ENCODE measurements at regions not wholly inside any gene's neighbourhood (a gene's known extent, or its start where the extent isn't known, plus 50 kb on each side); places are given as distances from the start of the nearest gene placed in this dataset.
"Not testable (repeated sequence)": the region's sequence is repeated elsewhere in the genome, so short reads cannot be mapped to it uniquely, and the experiment has no call there.

GRCh38 chr3:170814822-170815221 is 55.2 kb downstream of the RPL22L1 start:
- no peak for DNase-seq (ENCODE audit: low read depth in 1 of 2, low spot score in 1 of 2)

DNA sequence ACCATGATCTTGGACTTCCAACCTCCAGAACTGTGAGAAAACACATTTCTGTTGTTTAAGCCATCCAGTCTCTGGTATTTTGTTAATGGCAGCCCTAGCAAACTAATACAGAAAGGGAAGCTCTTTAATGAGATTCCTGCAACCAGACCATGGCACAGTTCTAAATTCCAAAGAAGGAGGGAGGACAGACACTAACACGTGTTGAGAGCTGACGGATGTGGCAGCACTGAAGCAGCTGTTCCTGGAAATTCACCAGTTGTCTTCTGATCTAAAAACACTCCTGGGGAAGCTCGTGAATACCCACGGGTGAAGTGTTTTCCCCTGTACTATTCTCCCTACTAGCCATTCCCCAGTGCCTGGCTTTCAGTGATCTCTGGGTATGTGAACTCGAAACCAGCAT is 56.7 kb downstream of the RPL22L1 start:
- no peak for DNase-seq (ENCODE audit: low read depth in 1 of 2, low spot score in 1 of 2)

DNA sequence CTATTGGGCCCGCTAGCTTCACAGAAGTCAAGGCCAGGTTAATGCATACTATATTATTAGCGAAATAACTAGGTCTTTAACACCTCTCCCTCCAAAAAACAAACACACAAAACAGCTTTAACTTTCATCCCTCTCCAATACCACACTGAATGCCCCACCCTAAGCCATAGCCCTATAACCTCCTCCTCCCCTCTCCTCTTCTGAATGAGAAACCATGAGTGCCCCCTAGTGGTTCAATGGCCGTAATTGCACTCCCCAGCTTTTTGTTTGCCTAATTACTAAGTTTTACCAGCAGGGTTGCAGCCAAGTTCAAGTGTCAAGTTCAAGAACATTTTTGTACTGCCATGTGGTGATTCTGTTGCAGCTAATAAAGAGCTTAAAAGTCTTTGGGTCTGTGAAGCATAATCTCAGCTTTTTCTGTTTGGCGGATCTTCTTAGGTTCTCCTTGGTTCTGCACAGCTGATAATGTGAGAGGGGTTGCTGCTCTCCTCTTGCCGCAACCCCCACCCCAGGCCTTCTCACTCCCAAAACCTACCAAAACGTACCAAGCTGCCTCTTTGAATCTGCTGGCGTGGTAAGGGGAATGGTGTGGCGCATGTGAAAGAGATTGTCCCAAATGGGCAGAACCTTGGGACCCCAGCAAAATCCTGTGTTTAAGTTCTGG is 57.9 kb downstream of the RPL22L1 start:
- peak; percentile 35 to 63 for DNase-seq (ENCODE audit: low read depth in 1 of 2, low spot score in 1 of 2)

GRCh38 chr3:170811515-170811914 is 58.5 kb downstream of the RPL22L1 start:
- DNase-seq (ENCODE audit: low read depth in 1 of 2, low spot score in 1 of 2): no peak

DNA sequence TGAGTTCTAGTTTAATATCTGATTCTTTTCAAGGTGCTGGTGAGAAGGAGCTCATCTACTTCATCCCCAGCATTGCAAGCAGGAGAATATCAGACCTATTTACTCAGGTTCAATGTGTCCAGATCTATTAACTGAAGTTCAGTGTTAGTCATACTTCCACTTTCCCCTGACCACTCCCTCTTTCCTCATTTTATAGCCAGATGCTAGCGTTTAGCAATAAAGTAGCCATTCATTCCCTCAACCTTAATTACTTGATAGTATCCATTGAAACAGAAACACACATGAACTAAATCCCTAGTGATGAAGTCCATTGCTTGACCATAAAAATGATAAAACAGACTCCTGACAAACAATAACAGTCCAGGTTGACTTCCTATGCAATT is 60.0 kb downstream of the RPL22L1 start:
- no peak for DNase-seq (ENCODE audit: low read depth in 1 of 2, low spot score in 1 of 2)

DNA sequence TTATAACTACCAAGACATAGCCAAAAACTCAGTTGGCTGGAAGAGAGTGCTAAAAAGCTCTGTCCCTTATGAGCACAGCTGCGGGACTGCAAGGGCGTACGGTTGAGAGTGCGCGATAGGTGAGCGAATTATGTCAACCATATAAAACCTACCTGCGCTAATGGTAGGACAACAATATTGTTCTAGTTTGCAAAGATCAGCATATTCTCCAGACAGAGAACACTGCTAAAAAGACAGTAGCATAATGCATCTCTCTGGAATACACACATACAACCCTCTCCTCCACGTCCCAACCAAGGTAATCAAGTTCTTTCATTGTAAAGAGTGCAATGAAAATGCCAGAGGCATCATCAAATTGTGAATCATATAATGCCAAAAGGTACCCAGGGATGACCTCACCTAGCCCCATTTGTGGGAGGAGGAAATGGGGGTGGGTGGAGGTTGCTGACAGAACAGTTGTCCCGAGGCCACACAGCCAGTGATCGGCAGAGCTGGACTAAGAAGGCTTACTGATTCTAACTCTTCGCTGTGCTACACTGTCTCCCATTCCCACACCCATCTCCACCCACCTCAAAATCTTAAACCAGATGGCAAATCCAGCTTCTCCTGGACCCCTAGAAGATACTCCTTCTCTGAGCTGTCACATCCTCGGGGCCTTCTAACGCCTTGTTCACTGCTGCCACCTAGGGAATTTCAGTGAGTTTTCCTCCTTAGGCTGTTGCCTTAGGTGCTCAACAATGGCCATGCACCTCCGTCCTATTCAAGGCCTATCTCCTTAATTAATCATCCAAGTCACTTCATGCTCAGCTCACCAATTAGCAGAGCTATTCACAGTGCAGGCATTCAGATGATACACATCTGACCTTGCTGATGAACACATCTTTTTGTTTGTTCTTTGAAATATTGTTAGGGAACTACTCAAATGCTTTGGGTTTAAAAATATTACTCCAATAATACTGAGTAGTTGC is 60.7 kb downstream of the RPL22L1 start:
- no peak for DNase-seq (ENCODE audit: low read depth in 1 of 2, low spot score in 1 of 2)

DNA sequence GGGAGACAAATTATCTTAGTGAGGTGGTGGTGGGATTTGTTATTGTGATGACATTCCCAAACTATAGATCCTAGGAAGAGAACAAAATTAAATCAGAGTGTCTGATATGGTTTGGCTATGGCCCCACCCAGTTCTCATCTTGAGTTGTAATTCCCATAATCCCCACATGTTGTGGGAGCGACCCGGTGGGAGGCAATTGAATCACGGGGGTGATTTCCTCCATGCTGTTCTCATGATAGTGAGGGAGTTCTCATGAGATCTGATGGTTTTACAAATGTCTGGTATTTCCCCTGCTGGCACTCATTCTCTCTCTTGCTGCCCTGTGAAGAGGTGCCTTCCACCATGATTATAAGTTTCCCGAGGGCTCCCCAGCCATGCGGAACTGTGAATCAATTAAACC is 62.0 kb downstream of the RPL22L1 start:
- no peak for DNase-seq (ENCODE audit: low read depth in 1 of 2, low spot score in 1 of 2)

- DNase-seq (ENCODE audit: low read depth in 1 of 2, low spot score in 1 of 2): no peak
Measured at GRCh38 chr3:170806676-170807075, 63.3 kb downstream of the RPL22L1 start.

DNA sequence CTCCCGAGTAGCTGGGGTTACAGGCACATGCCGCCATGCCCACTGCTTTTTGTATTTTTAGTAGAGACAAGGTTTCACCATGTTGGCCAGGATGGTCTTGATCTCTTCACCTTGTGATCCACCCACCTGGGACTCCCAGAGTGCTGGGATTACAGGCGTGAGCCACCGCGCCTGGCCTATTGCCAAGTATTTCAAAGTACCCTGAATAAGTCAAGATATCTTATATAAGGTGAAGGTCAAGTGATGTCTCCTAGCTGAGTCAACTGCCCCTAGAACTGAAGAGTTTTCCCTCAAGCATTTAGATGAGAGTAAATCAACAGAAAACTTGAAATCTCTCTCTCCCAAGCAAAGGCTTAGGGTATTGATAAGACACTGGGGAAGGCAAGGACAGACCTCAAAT is 63.9 kb downstream of the RPL22L1 start:
- DNase-seq (ENCODE audit: low read depth in 1 of 2, low spot score in 1 of 2): no peak

DNA sequence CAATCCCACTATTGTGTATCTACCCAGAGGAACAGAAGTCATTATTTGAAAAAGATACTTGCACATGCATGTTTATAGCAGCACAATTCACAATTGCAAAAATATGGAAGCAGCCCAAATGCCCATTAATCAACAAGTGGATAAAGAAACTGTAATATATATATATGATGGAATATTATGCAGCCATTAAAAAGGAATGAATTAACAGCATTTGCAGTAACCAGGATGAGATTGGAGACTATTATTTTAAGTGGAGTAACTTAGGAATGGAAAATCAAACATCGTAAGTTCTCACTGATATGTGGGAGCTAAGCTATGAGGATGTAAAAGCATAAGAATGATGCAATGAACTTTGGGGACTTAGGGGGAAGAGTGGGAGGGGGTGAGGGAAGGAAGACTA is 64.7 kb downstream of the RPL22L1 start:
- not testable (repeated sequence) for DNase-seq (ENCODE audit: low read depth in 1 of 2, low spot score in 1 of 2)

GRCh38 chr3:170804634-170805033 is 65.4 kb downstream of the RPL22L1 start:
- DNase-seq (ENCODE audit: low read depth in 1 of 2, low spot score in 1 of 2): not testable (repeated sequence)

- DNase-seq (ENCODE audit: low read depth in 1 of 2, low spot score in 1 of 2): no peak
Measured at GRCh38 chr3:170804078-170804477, 65.9 kb downstream of the RPL22L1 start.

DNA sequence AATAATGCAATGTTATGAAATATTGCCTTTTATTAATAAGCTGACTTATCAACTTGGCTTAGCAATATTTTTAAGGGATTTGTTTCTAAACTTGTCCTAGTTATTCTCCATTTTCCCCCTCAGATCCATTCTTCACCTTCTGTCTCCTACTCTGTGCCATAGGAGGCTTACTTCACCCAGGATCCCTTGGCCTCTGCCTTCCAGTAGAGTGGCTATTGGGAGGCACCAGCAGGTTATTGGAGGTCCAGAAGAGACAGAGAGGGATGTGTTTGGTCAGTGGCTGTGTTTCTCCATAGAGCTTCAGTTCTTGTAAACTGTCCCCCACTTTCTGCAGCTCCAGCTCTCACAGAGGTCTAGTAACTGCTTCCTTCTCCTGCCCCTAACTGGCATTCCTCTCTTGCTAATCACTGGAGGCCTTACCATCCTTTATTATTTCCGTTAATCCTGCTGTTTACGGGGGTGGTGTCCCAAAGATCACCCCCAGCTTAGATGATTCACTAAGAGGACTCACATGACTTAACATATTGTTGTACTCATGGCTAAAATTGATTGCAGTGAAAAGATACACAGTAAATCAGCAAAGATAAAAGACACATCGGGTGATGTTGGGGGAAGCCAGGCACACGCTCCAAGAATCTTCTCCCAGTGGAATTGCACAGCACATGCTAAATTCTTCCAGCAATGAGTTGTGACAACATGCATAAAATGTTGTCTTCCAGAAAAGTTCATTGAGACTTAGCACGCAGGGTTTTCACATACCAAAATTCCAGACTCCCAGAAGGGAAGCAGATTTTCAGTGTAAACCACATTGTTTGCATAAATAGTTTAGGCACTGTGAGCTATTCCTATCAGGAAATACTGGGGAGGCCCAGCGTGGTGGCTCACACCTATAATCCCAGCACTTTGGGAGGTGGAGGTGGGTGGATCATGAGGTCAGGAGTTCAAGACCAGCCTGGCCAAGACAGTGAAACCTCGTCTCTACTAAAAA is 67.5 kb downstream of the RPL22L1 start:
- no peak for DNase-seq (ENCODE audit: low read depth in 1 of 2, low spot score in 1 of 2)

GRCh38 chr3:170801597-170801996 is 68.4 kb downstream of the RPL22L1 start:
- DNase-seq (ENCODE audit: low read depth in 1 of 2, low spot score in 1 of 2): no peak

- not testable (repeated sequence) for DNase-seq (ENCODE audit: low read depth in 1 of 2, low spot score in 1 of 2)
Measured at GRCh38 chr3:170800275-170800674, 69.7 kb downstream of the RPL22L1 start.

DNA sequence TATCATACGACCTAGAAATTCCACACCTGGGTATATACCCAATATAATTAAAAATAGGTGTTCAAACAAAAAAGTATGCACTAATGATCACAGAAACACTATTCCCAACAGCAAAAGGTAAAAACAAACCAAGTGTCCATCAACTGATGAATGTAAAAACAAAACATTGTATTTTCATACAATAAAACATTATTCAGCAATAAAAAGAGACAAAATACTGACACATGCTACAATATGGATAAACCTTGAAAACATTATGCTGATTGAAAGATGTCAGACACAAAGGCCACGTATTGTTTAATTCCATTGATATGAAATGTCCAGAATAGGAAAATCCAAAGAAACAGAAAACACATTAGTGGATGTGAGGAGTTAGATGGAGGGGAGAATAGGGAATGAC is 71.0 kb downstream of the RPL22L1 start:
- DNase-seq (ENCODE audit: low read depth in 1 of 2, low spot score in 1 of 2): no peak

- DNase-seq (ENCODE audit: low read depth in 1 of 2, low spot score in 1 of 2): no peak
Measured at GRCh38 chr3:170797685-170798084, 72.3 kb downstream of the RPL22L1 start.

DNA sequence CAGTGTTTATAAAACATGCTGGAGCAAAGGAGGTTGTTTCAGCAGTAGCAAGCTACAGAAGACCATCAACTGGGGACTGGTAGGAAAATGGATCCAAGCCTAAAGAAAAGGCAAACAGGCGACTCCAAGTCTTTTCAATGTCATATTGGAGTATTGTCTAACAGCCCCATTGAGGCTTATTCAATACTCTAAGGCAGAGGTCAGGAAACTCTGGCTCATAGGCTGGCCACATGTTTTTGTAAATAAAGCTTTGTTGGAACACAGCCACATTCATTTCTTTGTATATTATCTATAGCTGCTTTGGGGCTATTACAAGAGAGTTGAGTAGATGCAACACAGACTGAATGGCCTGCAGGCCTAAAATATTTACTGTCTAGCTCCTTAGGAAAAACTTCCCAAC is 77.5 kb downstream of the RPL22L1 start:
- DNase-seq (ENCODE audit: low read depth in 1 of 2, low spot score in 1 of 2): no peak

DNA sequence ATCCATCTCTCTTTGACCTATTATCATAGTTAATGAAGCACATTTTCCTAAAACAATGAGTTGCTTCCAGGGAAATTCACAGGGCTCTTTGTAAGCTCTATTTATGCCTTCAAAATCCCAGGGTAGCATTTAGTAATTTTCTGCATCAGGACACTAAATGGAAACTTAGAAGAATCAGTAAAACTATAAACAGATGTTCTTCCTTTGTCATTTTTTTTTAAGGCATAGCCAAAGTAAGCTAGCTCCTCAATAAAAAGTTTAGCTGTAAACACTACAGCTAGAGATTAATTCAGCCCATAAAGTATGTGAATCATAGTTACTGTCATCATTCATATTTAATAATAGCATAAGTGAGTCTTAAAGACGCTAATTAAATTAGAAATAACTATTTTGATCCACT is 79.3 kb downstream of the RPL22L1 start:
- DNase-seq (ENCODE audit: low read depth in 1 of 2, low spot score in 1 of 2): no peak

GRCh38 chr3:170787464-170787863 is 82.5 kb downstream of the RPL22L1 start:
- DNase-seq (ENCODE audit: low read depth in 1 of 2, low spot score in 1 of 2): no peak

DNA sequence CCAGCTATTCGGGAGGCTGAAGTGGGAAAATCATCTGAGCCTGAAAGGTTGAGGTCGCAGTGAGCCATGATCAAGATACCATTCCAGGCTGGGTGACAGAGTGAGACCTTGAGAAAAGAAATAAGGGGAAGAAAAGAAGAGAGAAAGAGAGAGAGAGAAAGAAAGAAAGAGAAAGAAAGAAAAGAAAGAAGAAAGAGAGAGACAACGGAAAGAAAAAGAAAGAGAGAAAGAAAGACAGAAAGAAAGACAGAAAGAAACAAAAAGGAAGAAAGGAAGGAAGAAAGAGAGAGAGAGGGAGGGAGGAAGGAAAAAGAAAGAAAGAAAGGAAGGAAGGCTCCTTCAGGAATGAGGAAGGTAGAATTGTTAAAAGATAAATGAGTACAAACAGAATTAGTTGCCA is 84.5 kb downstream of the RPL22L1 start:
- DNase-seq (ENCODE audit: low read depth in 1 of 2, low spot score in 1 of 2): no peak
